ENCODE measurements at regions not wholly inside any gene's neighbourhood (a gene's known extent, or its start where the extent isn't known, plus 50 kb on each side); places are given as distances from the start of the nearest gene placed in this dataset.

DNA sequence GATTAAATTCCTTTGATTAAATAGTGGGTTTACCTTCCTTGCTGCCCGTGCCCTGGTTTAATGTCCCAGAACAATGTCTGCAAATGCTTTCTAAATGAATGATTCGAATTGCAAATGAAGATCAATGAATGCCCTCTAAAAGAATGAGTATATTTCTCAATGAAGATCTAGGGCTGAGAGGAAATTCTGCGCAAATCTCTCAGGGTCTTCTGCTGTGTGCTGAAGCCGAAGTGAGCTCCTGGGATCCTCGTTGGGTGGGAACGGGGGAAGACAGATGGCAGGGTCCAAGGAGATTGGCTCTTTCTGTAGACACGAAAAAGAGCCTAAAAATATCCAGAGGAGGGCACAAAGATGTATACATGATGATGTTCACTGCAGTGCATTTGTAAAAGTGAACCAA lies 224.8 kb downstream of the STIM2 start:
- no peak for TF ChIP-seq CTCF (IDR thresholded peaks at IDR 0.05)
- no peak for TF ChIP-seq SIN3A (IDR thresholded peaks at IDR 0.05; ENCODE audit: borderline replicate concordance, insufficient read depth, low read depth, low read length)

Measured in Panc1 (cell line).